ENCODE measurements at regions not wholly inside any gene's neighbourhood (a gene's known extent, or its start where the extent isn't known, plus 50 kb on each side); places are given as distances from the start of the nearest gene placed in this dataset.

DNA sequence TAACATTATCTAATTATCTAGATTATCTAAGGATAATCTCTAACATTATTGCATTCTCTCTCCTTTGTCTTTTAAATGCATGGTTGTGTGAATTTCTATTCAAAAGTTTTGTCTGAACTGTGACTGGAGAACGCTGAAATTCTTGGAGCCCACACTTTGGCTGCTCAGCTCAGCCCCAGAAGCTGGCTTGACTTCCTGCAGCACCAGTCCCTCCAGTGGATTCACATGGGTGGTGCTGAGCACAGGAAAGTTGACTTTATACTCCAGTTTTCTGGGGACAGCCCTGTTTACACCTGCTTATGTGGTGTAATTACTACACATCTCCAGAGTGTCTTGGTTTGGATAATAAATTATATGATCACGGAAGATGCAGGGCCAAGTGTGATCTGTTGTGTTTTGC is 255.1 kb upstream of the NOX3 start:
- DNase-seq = no peak
- H3K4me3 ChIP-seq = no peak overlapping the region
- no peak overlapping the region for H3K27ac ChIP-seq
- no peaks in the 10 kb centered on the region for H3K36me3 ChIP-seq
- H3K27me3 ChIP-seq = no peaks in the 10 kb centered on the region
- peaks cover 0 to 4% (median 0%) of the 10 kb centered on the region in 4 donors for H3K4me1 ChIP-seq
- no peaks in the 10 kb centered on the region for H3K9me3 ChIP-seq
- intact Hi-C loops (cut with DNase I; ENCODE audit: low total_unique reads) (no loop called here), in situ Hi-C loops (cut with MboI; ENCODE audit: low pct_ligation_motif_present in 1 of 4, low pct_unique_long_range_greater_than_20kb in 1 of 4, low sequenced_read_pairs in 3 of 4) (no loop called here)
- 35 to 77% methylated on average over 2 of the region's 2 CpGs for WGBS, 2 donors (ENCODE audit: low coverage in 1 of 2)
- TF ChIP-seq, protein P1, sequence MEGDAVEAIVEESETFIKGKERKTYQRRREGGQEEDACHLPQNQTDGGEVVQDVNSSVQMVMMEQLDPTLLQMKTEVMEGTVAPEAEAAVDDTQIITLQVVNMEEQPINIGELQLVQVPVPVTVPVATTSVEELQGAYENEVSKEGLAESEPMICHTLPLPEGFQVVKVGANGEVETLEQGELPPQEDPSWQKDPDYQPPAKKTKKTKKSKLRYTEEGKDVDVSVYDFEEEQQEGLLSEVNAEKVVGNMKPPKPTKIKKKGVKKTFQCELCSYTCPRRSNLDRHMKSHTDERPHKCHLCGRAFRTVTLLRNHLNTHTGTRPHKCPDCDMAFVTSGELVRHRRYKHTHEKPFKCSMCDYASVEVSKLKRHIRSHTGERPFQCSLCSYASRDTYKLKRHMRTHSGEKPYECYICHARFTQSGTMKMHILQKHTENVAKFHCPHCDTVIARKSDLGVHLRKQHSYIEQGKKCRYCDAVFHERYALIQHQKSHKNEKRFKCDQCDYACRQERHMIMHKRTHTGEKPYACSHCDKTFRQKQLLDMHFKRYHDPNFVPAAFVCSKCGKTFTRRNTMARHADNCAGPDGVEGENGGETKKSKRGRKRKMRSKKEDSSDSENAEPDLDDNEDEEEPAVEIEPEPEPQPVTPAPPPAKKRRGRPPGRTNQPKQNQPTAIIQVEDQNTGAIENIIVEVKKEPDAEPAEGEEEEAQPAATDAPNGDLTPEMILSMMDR (IDR thresholded peaks at IDR 0.05) = no peak
- TF ChIP-seq EP300 (IDR thresholded peaks at IDR 0.05; ENCODE audit: low read depth) (no peak), POLR2A (IDR thresholded peaks at IDR 0.05) (no peak), POLR2AphosphoS5 (IDR thresholded peaks at IDR 0.05) (no peak)

DNA sequence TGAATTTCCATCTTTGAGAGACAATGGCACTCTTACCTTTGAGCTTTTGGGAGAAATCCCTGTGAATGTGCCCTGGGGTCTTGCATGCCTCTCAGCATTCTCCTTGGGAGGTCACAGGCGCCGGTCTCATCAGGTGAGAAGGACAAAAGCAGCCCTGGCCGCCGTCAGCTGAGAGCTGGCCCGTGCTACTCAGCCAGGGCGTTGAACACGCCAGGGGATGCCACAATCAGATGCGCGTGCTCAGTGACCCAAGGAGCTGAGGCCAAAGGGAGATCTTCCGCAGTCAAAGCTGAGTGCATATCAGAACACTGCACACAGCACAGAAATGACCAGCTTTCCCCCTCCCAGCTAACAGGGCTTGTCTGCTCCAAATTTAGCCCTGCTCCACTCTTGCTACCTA is 253.6 kb upstream of the NOX3 start:
- Histone ChIP-seq H3K4me3 (no peak overlapping the region), H3K27ac (no peak overlapping the region), H3K9me3 (no peaks in the 10 kb centered on the region), H3K4me1 (peaks cover 0 to 4% (median 0%) of the 10 kb centered on the region in 4 donors), H3K36me3 (no peaks in the 10 kb centered on the region), H3K27me3 (no peaks in the 10 kb centered on the region)
- no peak for DNase-seq
- intact Hi-C loops (cut with DNase I; ENCODE audit: low total_unique reads) (no loop called here), in situ Hi-C loops (cut with MboI; ENCODE audit: low pct_ligation_motif_present in 1 of 4, low pct_unique_long_range_greater_than_20kb in 1 of 4, low sequenced_read_pairs in 3 of 4) (no loop called here)
- 97% methylated on average over 10 of the region's 10 CpGs; no CpG with 5 or more reads in 1 of the 2 donors for WGBS, 2 donors (ENCODE audit: low coverage in 1 of 2)
- TF ChIP-seq EP300 (IDR thresholded peaks at IDR 0.05; ENCODE audit: low read depth) = no peak
- TF ChIP-seq POLR2A (IDR thresholded peaks at IDR 0.05) = no peak
- TF ChIP-seq POLR2AphosphoS5 (IDR thresholded peaks at IDR 0.05) = no peak

DNA sequence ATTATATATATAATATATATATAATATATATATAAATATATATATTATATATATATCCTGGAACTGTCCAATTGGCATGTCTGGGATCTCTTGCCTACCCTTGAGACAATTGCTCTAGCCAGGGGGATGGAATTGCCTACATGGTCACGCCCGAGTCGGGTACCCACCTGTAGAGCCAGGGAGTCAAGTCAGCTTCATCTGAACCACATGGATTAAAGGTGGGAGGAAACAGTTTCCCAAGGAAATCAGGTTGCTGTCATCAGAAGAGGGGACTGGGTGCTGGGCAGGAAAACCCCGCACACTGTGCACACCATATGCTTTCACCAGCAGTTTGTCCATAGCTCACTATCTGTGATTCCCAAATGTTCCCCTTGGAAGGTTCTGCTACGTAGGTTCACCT is 252.5 kb upstream of the NOX3 start:
- no peak for DNase-seq
- peaks cover 0 to 4% (median 0%) of the 10 kb centered on the region in 4 donors for H3K4me1 ChIP-seq
- in situ Hi-C loops (cut with MboI; ENCODE audit: low pct_ligation_motif_present in 1 of 4, low pct_unique_long_range_greater_than_20kb in 1 of 4, low sequenced_read_pairs in 3 of 4) = no loop called here
- intact Hi-C loops (cut with DNase I; ENCODE audit: low total_unique reads) = no loop called here
- H3K36me3 ChIP-seq = no peaks in the 10 kb centered on the region
- no peak overlapping the region for H3K4me3 ChIP-seq
- no peak overlapping the region for H3K27ac ChIP-seq
- no peaks in the 10 kb centered on the region for H3K27me3 ChIP-seq
- TF ChIP-seq, protein P1 (IDR thresholded peaks at IDR 0.05) = no peak
- no peak for TF ChIP-seq POLR2AphosphoS5 (IDR thresholded peaks at IDR 0.05)
- TF ChIP-seq POLR2A (IDR thresholded peaks at IDR 0.05) = no peak
- TF ChIP-seq EP300 (IDR thresholded peaks at IDR 0.05; ENCODE audit: low read depth) = no peak
- 89 to 93% methylated on average over 3 to 5 of the region's 5 CpGs for WGBS, 2 donors (ENCODE audit: low coverage in 1 of 2)
- H3K9me3 ChIP-seq = no peaks in the 10 kb centered on the region

DNA sequence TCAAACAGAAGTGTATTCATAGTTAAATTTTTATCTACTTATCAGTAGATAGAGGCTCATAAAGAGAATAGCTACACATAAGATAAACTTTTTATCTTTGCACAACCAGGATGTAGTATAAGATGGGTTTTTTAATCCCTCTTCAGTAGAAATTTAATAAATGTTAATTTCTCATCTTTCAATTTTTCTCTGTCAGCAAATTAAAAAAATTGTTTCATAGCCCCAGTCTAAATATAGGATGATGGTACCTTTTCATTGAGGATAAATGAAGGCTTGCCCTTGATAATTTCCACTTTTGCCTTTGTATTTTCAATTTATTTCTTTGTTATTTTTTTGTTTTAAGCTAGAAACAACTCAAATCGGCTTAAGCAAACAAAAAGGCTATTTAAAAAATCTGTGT is 251.2 kb upstream of the NOX3 start:
- no peak for DNase-seq
- TF ChIP-seq POLR2A (IDR thresholded peaks at IDR 0.05) = no peak
- TF ChIP-seq POLR2AphosphoS5 (IDR thresholded peaks at IDR 0.05) = no peak
- TF ChIP-seq, protein P1 (IDR thresholded peaks at IDR 0.05) = no peak
- TF ChIP-seq EP300 (IDR thresholded peaks at IDR 0.05; ENCODE audit: low read depth) = no peak
- H3K9me3 ChIP-seq = no peaks in the 10 kb centered on the region
- peaks cover 0 to 4% (median 0%) of the 10 kb centered on the region in 4 donors for H3K4me1 ChIP-seq
- in situ Hi-C loops (cut with MboI; ENCODE audit: low pct_ligation_motif_present in 1 of 4, low pct_unique_long_range_greater_than_20kb in 1 of 4, low sequenced_read_pairs in 3 of 4) = no loop called here
- intact Hi-C loops (cut with DNase I; ENCODE audit: low total_unique reads) = no loop called here
- H3K4me3 ChIP-seq = no peak overlapping the region
- WGBS, 2 donors (ENCODE audit: low coverage in 1 of 2) = 84 to 89% methylated on average over 1 of the region's 1 CpG
- H3K27me3 ChIP-seq = no peaks in the 10 kb centered on the region
- H3K36me3 ChIP-seq = no peaks in the 10 kb centered on the region
- H3K27ac ChIP-seq = no peak overlapping the region

DNA sequence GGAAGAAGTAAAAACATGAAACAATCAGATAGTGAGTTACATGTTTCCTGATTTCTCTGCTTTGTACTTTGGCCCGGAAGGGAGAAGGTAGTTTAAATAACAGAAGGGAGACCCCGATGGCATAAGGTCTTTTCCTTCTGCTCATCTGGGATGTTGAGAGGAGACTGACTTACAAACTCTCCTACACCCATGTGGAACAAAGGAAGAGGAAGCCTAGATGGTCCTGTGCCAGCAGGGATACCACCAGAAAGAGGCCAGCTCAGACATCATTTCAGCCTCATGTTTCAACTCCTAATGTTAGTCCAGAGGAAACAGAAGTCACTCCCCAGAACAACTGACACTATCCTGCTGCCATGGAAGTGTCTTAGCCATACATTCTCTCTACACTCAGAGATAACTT is 250.7 kb upstream of the NOX3 start:
- 41 to 53% methylated on average over 2 of the region's 2 CpGs for WGBS, 2 donors (ENCODE audit: low coverage in 1 of 2)
- in situ Hi-C loops (cut with MboI; ENCODE audit: low pct_ligation_motif_present in 1 of 4, low pct_unique_long_range_greater_than_20kb in 1 of 4, low sequenced_read_pairs in 3 of 4) = no loop called here

More for the DNA sequence above, 250.7 kb upstream of the NOX3 start:
- no peak for DNase-seq
- TF ChIP-seq EP300 (IDR thresholded peaks at IDR 0.05; ENCODE audit: low read depth) (no peak), POLR2AphosphoS5 (IDR thresholded peaks at IDR 0.05) (no peak), POLR2A (IDR thresholded peaks at IDR 0.05) (no peak)
- TF ChIP-seq, protein P1 (IDR thresholded peaks at IDR 0.05) = no peak
- Histone ChIP-seq H3K4me3 (no peak overlapping the region), H3K4me1 (peaks cover 0 to 4% (median 0%) of the 10 kb centered on the region in 4 donors), H3K27me3 (no peaks in the 10 kb centered on the region), H3K9me3 (no peaks in the 10 kb centered on the region), H3K27ac (no peak overlapping the region), H3K36me3 (no peaks in the 10 kb centered on the region)
- intact Hi-C loops (cut with DNase I; ENCODE audit: low total_unique reads) = no loop called here
